ENCODE measurements at regions not wholly inside any gene's neighbourhood (a gene's known extent, or its start where the extent isn't known, plus 50 kb on each side); places are given as distances from the start of the nearest gene placed in this dataset.
A peak's percentile ranks its signal among the peaks of the same experiment; 100 is the strongest.

- no peak for TF ChIP-seq CTCF (IDR thresholded peaks at IDR 0.05; ENCODE audit: extremely low read depth, low read depth, low read length)
- DNase-seq (ENCODE audit: insufficient read length, low spot score, missing footprints): peak; percentile 4
Observed at GRCh38 chr20:52448513-52449232, 257.1 kb upstream of the ZFP64 start.

GRCh38 chr20:52447225-52447551 is 255.6 kb upstream of the ZFP64 start:
- DNase-seq (ENCODE audit: insufficient read length, low spot score, missing footprints): no peak
- Histone ChIP-seq H3K4me2 (ENCODE audit: insufficient read depth, low read length) (no peak overlapping the region), H3K27me3 (ENCODE audit: insufficient read depth, low read length) (no peaks in the 10 kb centered on the region), H2AFZ (ENCODE audit: low read length) (no peak overlapping the region), H3K27ac (ENCODE audit: low read depth, low read length) (no peak overlapping the region), H3K79me2 (ENCODE audit: insufficient read depth, low read length) (no peaks in the 10 kb centered on the region), H4K20me1 (ENCODE audit: insufficient read depth, low read length) (no peaks in the 10 kb centered on the region), H3K4me3 (ENCODE audit: insufficient read depth, low read length) (no peak overlapping the region), H3K4me1 (ENCODE audit: insufficient read depth, low read length) (no peaks in the 10 kb centered on the region), H3K9me3 (ENCODE audit: low read depth, low read length) (no peaks in the 10 kb centered on the region), H3K36me3 (ENCODE audit: insufficient read depth, low read length) (no peaks in the 10 kb centered on the region)
- no peak for TF ChIP-seq CTCF (IDR thresholded peaks at IDR 0.05; ENCODE audit: extremely low read depth, low read depth, low read length)

More at GRCh38 chr20:52448513-52449232, 257.1 kb upstream of the ZFP64 start:
- Histone ChIP-seq H3K36me3 (ENCODE audit: insufficient read depth, low read length) (no peaks in the 10 kb centered on the region), H3K4me2 (ENCODE audit: insufficient read depth, low read length) (no peak overlapping the region), H2AFZ (ENCODE audit: low read length) (no peak overlapping the region), H3K9me3 (ENCODE audit: low read depth, low read length) (no peaks in the 10 kb centered on the region), H3K4me1 (ENCODE audit: insufficient read depth, low read length) (no peaks in the 10 kb centered on the region), H3K27ac (ENCODE audit: low read depth, low read length) (no peak overlapping the region), H4K20me1 (ENCODE audit: insufficient read depth, low read length) (no peaks in the 10 kb centered on the region), H3K79me2 (ENCODE audit: insufficient read depth, low read length) (no peaks in the 10 kb centered on the region), H3K4me3 (ENCODE audit: insufficient read depth, low read length) (no peak overlapping the region), H3K27me3 (ENCODE audit: insufficient read depth, low read length) (no peaks in the 10 kb centered on the region)

GRCh38 chr20:52446421-52447224 is 255.0 kb upstream of the ZFP64 start:
- DNase-seq (ENCODE audit: insufficient read length, low spot score, missing footprints): no peak
- no peak overlapping the region for H2AFZ ChIP-seq (ENCODE audit: low read length)
- no peaks in the 10 kb centered on the region for H3K36me3 ChIP-seq (ENCODE audit: insufficient read depth, low read length)

More at GRCh38 chr20:52446421-52447224, 255.0 kb upstream of the ZFP64 start:
- Histone ChIP-seq H3K27me3 (ENCODE audit: insufficient read depth, low read length) (no peaks in the 10 kb centered on the region), H3K4me3 (ENCODE audit: insufficient read depth, low read length) (no peak overlapping the region), H3K79me2 (ENCODE audit: insufficient read depth, low read length) (no peaks in the 10 kb centered on the region), H4K20me1 (ENCODE audit: insufficient read depth, low read length) (no peaks in the 10 kb centered on the region), H3K9me3 (ENCODE audit: low read depth, low read length) (no peaks in the 10 kb centered on the region), H3K4me1 (ENCODE audit: insufficient read depth, low read length) (no peaks in the 10 kb centered on the region), H3K27ac (ENCODE audit: low read depth, low read length) (no peak overlapping the region), H3K4me2 (ENCODE audit: insufficient read depth, low read length) (no peak overlapping the region)
- no peak for TF ChIP-seq CTCF (IDR thresholded peaks at IDR 0.05; ENCODE audit: extremely low read depth, low read depth, low read length)

All from osteoblast (primary cell).